Left colon (tissue), 2 donors: ENCODE measurements at regions not wholly inside any gene's neighbourhood (a gene's known extent, or its start where the extent isn't known, plus 50 kb on each side); places are given as distances from the start of the nearest gene placed in this dataset.
"Not testable (repeated sequence)": the region's sequence is repeated elsewhere in the genome, so short reads cannot be mapped to it uniquely, and the experiment has no call there.

Source experiments
- ATAC-seq: fragments of 200-7000 bp; cut with Tn5 transposase; one replicate; pipeline ENCODE4 v1.9.1; 2020; ENCODE audit warnings: mild to moderate bottlenecking, moderate library complexity
- DNase-seq, 2 donors: peaks; one replicate each; pipeline ENCODE4 v3.0.0-alpha.2; 2020
- intact Hi-C, 2 donors: fragments of 100-400 bp; cut with DNase I in 1 of 2; cut with micrococcal nuclease in 1 of 2; formaldehyde crosslinking; loops; one replicate each; pipeline versions ENCODE4 v1.11.2 to v1.14.0; 2022; cut with DNase I, micrococcal nuclease
- donor health status: DM: no; HTN: no; CAD: no.
- donor health status: DM: yes; HTN: yes; CAD: no.

GRCh38 chr3:5694266-5694665, 506.8 kb downstream of the EDEM1 start:
- ATAC-seq (peak; percentile 63), DNase-seq (no peak)
- intact Hi-C loops: no loop called here

GRCh38 chr3:5698851-5699250, 511.3 kb downstream of the EDEM1 start:
- ATAC-seq: no peak
- no peak for DNase-seq
- intact Hi-C loops: no loop called here

DNA sequence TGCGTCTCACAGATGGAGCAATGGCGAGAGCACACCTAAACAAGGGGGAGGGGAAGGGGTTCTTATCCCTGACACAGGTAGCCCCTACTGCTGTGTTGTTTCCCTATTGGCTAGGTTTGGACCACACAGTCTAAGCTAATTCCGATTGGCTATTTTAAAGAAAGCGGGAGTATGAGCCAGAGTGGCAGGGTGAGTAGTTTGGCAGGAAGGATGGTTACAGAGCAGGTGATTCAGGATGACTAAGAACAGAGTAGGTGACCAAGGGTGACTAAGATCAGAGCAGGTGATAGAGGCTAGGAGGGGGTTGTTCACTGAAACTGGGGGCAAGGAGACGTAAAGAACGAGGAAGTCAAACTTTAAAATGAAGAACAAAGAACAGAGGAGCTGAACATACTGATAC, 511.8 kb downstream of the EDEM1 start:
- ATAC-seq: peak; percentile 51
- no peak for DNase-seq
- intact Hi-C loops: no loop called here

DNA sequence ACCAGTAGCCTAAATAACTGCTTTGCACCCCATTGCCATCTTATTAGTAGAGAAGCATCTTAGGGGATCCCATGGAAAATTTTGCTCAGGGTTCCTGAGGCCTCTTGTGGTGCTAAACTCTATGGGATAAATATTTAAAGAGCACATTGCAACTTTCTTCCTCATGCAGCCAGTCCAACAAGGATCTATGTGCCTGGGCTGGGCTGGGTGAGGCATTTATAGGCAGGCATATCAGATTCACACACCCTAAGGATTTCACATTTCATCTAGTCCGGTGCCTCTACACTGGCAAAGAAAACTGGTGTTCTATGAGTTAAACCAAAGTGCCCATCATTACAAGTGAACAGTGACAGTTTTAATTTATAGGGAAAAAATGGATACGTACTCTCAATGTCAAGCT, 512.3 kb downstream of the EDEM1 start:
- DNase-seq: peak; percentile 61 to 75

DNA sequence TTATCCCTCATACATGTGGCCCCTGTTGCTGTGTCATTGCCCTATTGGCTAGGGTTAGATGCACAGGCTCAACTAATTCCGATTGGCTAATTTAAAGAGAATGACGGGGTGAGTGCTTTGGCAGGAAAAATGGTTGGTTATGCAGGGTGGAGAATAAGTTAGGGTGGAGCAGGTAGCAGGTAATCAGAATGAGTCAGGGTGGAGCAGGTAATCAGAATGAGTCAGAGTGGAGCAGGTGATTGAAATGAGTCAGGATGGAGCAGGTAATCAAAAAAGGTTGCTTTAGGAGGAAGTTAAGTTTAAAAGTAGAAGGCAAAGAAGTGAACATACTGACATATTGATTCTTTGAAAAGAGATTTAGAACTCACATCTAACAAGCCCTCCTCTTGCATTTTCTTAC, 513.5 kb downstream of the EDEM1 start:
- ATAC-seq (peak; percentile 81), DNase-seq (peak in 1 of 2 donors; percentile 39)
- intact Hi-C loops: not testable (repeated sequence)

More for the DNA sequence above, 512.3 kb downstream of the EDEM1 start:
- intact Hi-C loops: no loop called here
- ATAC-seq: peak; percentile 97

- ATAC-seq: no peak
- no peak for DNase-seq
- intact Hi-C loops: no loop called here
Observed at GRCh38 chr3:5707794-5708193, 520.3 kb downstream of the EDEM1 start.

DNA sequence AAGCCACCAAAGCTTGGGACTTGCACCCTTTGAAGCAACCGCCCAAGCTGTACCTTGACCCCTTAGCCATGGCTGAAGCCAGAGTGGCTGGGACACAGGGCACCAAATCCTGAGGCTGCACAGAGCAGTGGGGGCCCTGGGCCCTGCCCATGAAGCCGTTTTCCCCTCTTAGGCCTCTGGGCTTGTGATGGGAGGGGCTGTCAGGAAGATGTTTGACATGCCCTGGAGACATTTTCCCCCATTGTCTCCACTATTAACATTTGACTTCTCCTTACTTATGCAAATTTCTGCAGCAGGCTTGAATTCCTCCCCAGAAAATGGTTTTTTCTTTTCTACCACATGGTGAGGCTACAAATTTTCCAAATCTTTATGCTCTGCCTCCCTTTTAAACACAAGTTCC, 522.2 kb downstream of the EDEM1 start:
- DNase-seq (no peak), ATAC-seq (no peak)
- intact Hi-C loops: no loop called here

- DNase-seq (no peak), ATAC-seq (no peak)
- intact Hi-C loops: no loop called here
Observed at GRCh38 chr3:5710718-5711117, 523.2 kb downstream of the EDEM1 start.

DNA sequence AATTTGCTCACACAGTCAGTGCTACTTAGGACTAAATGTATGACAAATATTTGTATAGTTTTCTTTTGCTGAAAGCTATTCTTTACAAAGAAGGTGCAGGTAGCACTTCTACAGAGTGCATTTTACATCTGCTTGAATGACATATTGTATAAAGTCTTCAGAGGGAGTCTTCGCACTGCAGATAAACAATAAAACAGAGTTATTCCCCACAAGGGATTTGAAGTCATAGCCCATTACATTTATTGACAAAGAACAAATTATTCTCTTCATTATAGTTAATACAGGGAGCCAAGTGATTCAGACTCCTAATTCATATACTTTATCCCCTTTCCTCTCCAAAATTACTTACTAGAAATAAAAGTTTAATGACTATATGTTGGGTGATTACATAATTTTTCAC, 529.7 kb downstream of the EDEM1 start:
- DNase-seq (no peak), ATAC-seq (no peak)
- intact Hi-C loops: no loop called here

DNA sequence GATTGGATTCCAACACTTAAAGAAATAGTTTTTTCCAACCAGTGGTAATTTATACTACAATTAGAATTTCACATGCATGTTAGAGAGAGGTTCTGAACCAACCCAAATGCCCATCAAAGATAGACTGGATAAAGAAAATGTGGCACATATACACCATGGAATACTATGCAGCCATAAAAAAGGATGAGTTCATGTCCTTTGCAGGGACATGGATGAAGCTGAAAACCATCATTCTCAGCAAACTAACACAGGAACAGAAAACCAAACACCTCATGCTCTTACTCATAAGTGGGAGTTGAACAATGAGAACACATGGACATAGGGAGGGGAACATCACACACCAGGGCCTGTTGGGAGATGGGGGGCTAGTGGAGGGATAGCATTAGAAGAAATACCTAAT, 532.2 kb downstream of the EDEM1 start:
- intact Hi-C loops, ATAC-seq, DNase-seq: not testable (repeated sequence)

GRCh38 chr3:5725801-5726200, 538.3 kb downstream of the EDEM1 start:
- no peak for ATAC-seq
- intact Hi-C loops: no loop called here
- DNase-seq: no peak

GRCh38 chr3:5726621-5727020, 539.1 kb downstream of the EDEM1 start:
- intact Hi-C loops: no loop called here
- DNase-seq: no peak
- ATAC-seq: peak; percentile 80

DNA sequence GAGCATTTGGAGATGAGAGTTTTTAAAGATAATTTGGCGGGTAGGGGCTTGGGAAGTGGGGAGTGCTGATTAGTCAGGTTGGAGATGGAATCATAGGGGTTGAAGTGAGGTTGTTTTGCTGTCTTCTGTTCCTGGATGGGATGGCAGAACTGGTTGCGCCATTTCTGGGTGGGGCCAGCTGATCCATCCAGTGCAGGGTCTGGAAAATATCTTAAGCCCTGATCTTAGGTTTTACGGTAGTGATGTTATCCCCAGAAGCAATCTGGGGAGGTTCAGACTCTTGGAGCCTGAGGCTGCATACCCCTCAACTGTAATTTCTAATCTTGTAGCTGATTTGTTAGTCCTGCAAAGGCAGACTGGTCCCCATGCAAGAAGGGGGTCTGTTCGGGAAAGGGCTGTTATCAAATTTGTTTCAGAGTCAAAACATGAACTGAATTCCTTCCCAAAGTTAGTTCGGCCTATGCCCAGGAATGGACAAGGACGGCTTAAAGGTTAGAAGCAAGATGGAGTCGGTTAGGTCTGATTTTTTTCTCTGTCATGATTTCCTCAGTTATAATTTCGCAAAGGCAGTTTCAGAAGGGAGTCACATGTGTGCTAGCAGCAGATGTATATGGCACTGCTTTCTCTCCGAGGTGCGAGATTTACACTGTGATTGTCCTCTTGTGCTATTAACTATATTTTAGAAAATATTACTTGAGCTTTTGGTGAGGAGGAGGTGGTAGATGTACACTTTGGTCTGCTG, 540.4 kb downstream of the EDEM1 start:
- DNase-seq (no peak), ATAC-seq (no peak)
- intact Hi-C loops: no loop called here

DNA sequence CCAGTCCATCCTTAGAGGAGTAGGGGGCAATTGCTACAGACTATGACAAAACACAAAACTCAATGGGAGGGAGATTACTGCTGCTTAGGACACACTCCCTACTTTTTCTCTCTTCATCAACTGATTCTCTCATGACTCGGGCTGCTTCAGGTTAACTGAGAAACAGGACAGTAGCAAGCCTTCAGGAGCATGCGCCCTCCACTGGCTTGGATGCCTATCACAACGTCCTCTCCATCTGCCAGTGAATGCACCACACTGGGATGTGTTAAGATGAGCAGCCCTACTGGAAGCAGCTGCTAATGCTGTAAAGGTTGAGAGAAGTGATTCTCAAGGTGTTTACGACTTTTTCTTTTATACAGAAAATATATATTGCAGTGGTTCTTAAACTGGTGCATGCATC, 542.3 kb downstream of the EDEM1 start:
- no peak for DNase-seq
- ATAC-seq: no peak
- intact Hi-C loops: no loop called here

DNA sequence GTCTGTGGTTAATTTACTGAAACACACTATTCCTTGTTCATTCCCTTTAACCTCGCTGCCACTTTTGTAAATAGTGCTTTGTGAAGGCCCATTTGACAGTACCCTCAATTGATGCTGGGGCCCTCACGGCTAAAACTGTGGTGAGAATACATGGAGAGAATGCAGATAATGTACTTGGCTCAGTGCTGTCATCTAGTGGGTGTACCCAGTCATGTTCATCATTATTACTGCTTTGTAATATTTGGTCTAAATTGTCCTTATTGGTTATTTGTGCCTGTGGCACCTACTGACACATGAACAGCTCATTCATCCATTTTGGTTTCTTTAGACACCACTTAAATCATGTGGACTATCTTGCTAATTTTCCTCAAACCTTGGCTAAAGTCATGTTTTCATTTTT, 543.6 kb downstream of the EDEM1 start:
- intact Hi-C loops: no loop called here
- ATAC-seq (peak; percentile 52), DNase-seq (no peak)

- intact Hi-C loops: no loop called here
- no peak for ATAC-seq
- DNase-seq: no peak
Observed at GRCh38 chr3:5732081-5732480, 544.6 kb downstream of the EDEM1 start.

DNA sequence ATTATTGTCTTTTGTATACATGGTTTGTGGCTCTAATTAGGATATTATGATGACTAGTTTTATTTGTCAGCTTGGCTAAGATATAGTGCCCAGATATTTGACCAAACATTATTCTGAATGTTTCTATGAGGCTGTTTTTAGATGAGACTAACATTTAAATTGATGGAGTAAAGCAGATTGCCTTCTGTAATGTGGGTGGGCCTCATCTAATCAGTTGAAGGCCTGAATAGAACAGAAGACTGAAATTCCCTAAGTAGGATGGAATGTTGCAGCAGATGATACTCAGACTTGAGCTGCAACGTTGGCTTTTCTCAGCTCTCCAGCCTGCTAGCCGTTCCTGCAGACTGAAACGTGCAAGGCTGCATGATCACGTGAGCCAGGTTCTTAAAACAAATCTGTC, 546.5 kb downstream of the EDEM1 start:
- no peak for DNase-seq
- ATAC-seq: no peak
- intact Hi-C loops: no loop called here

- ATAC-seq: no peak
- intact Hi-C loops: no loop called here
- DNase-seq: no peak
Observed at GRCh38 chr3:5735896-5736295, 548.4 kb downstream of the EDEM1 start.

- no peak for DNase-seq
Observed at GRCh38 chr3:5739299-5739935, 551.9 kb downstream of the EDEM1 start.

GRCh38 chr3:5739949-5740348, 552.4 kb downstream of the EDEM1 start:
- ATAC-seq (no peak), DNase-seq (no peak)
- intact Hi-C loops: no loop called here

More at GRCh38 chr3:5739299-5739935, 551.9 kb downstream of the EDEM1 start:
- no peak for ATAC-seq
- intact Hi-C loops: no loop called here

GRCh38 chr3:5741017-5741416, 553.5 kb downstream of the EDEM1 start:
- intact Hi-C loops: no loop called here
- no peak for ATAC-seq
- no peak for DNase-seq
